ENCODE measurements at regions not wholly inside any gene's neighbourhood (a gene's known extent, or its start where the extent isn't known, plus 50 kb on each side); places are given as distances from the start of the nearest gene placed in this dataset.
"Not testable (repeated sequence)": the region's sequence is repeated elsewhere in the genome, so short reads cannot be mapped to it uniquely, and the experiment has no call there.

GRCh38 chr14:106347890-106348755 is 821.7 kb downstream of the TMEM121 start:
- in situ Hi-C loops (cut with MboI; ENCODE audit: low sequenced_read_pairs) = no loop called here

GRCh38 chr14:106348873-106349540 is 822.6 kb downstream of the TMEM121 start:
- in situ Hi-C loops (cut with MboI; ENCODE audit: low sequenced_read_pairs) = not testable (repeated sequence)

- in situ Hi-C loops (cut with MboI; ENCODE audit: low sequenced_read_pairs) = not testable (repeated sequence)
Observed at GRCh38 chr14:106349678-106350457, 823.5 kb downstream of the TMEM121 start.

GRCh38 chr14:106355007-106355791 is 828.8 kb downstream of the TMEM121 start:
- in situ Hi-C loops (cut with MboI; ENCODE audit: low sequenced_read_pairs) = not testable (repeated sequence)

- in situ Hi-C loops (cut with MboI; ENCODE audit: low sequenced_read_pairs) = not testable (repeated sequence)
Observed at GRCh38 chr14:106355881-106356642, 829.7 kb downstream of the TMEM121 start.

GRCh38 chr14:106356643-106356930 is 830.2 kb downstream of the TMEM121 start:
- in situ Hi-C loops (cut with MboI; ENCODE audit: low sequenced_read_pairs) = not testable (repeated sequence)

- in situ Hi-C loops (cut with MboI; ENCODE audit: low sequenced_read_pairs) = not testable (repeated sequence)
Observed at GRCh38 chr14:106359157-106359887, 832.9 kb downstream of the TMEM121 start.

- in situ Hi-C loops (cut with MboI; ENCODE audit: low sequenced_read_pairs) = not testable (repeated sequence)
Observed at GRCh38 chr14:106365371-106365770, 839.0 kb downstream of the TMEM121 start.

- in situ Hi-C loops (cut with MboI; ENCODE audit: low sequenced_read_pairs) = not testable (repeated sequence)
Observed at GRCh38 chr14:106365894-106366293, 839.5 kb downstream of the TMEM121 start.

GRCh38 chr14:106366971-106367370 is 840.6 kb downstream of the TMEM121 start:
- in situ Hi-C loops (cut with MboI; ENCODE audit: low sequenced_read_pairs) = not testable (repeated sequence)

GRCh38 chr14:106369456-106369855 is 843.1 kb downstream of the TMEM121 start:
- in situ Hi-C loops (cut with MboI; ENCODE audit: low sequenced_read_pairs) = not testable (repeated sequence)

GRCh38 chr14:106372870-106373652 is 846.7 kb downstream of the TMEM121 start:
- in situ Hi-C loops (cut with MboI; ENCODE audit: low sequenced_read_pairs) = no loop called here

GRCh38 chr14:106373653-106374110 is 847.3 kb downstream of the TMEM121 start:
- in situ Hi-C loops (cut with MboI; ENCODE audit: low sequenced_read_pairs) = not testable (repeated sequence)

- in situ Hi-C loops (cut with MboI; ENCODE audit: low sequenced_read_pairs) = no loop called here
Observed at GRCh38 chr14:106377432-106377831, 851.0 kb downstream of the TMEM121 start.

- in situ Hi-C loops (cut with MboI; ENCODE audit: low sequenced_read_pairs) = no loop called here
Observed at GRCh38 chr14:106378191-106378590, 851.8 kb downstream of the TMEM121 start.

GRCh38 chr14:106380740-106381139 is 854.4 kb downstream of the TMEM121 start:
- in situ Hi-C loops (cut with MboI; ENCODE audit: low sequenced_read_pairs) = no loop called here

GRCh38 chr14:106389186-106389585 is 862.8 kb downstream of the TMEM121 start:
- in situ Hi-C loops (cut with MboI; ENCODE audit: low sequenced_read_pairs) = not testable (repeated sequence)

GRCh38 chr14:106390401-106390800 is 864.0 kb downstream of the TMEM121 start:
- in situ Hi-C loops (cut with MboI; ENCODE audit: low sequenced_read_pairs) = no loop called here

Measured in HL-60/S4 (cell line).